CD4-positive, alpha-beta T cell (primary cell): ENCODE measurements at regions not wholly inside any gene's neighbourhood (a gene's known extent, or its start where the extent isn't known, plus 50 kb on each side); places are given as distances from the start of the nearest gene placed in this dataset.

Experiments used
- ATAC-seq: fragments of 200-7000 bp; cut with Tn5 transposase; one replicate; pipeline ENCODE4 v1.10.0; 2022; ENCODE audit warnings: mild to moderate bottlenecking; ENCODE audit not compliant: poor library complexity
- CTCF ChIA-PET: fragments of 350-600 bp; sonication (Branson Sonifier 250); formaldehyde crosslinking; loops from one replicate; lab custom pipeline; 2021; ENCODE audit warnings: antibody characterized with exemption, inconsistent platforms; lab: Charles Lee
- POLR2A ChIA-PET: fragments of 350-600 bp; sonication (Branson Sonifier 250); formaldehyde crosslinking; loops from one replicate; lab custom pipeline; 2021; ENCODE audit warnings: antibody characterized with exemption, inconsistent platforms; lab: Charles Lee
- DNase-seq, 14 experiments: peaks; one replicate each; pipeline ENCODE4 v3.0.0-alpha.2; 2013 to 2020; ENCODE audit warnings: mixed read lengths in 2 of 14
- H3K27ac ChIP-seq, 2 donors: one replicate each; pipeline versions ENCODE4 v1.5.1 to v1.7.0; 2013; ENCODE audit warnings: low read length in 2 of 2, low read depth in 1 of 2, mild to moderate bottlenecking in 1 of 2
- H3K27me3 ChIP-seq, 2 experiments: 1 replicate in 1 of 2; 2 replicates in 1 of 2; pipeline versions ENCODE4 v1.6.1 to v1.7.0; 2013; ENCODE audit warnings: low read length in 2 of 2, control low read depth in 1 of 2, mild to moderate bottlenecking in 1 of 2, moderate library complexity in 1 of 2; ENCODE audit not compliant: insufficient read depth in 2 of 2, control insufficient read depth in 1 of 2
- H3K36me3 ChIP-seq: one replicate; pipeline ENCODE4 v1.6.1; 2013; ENCODE audit warnings: low read length, control low read depth; ENCODE audit not compliant: insufficient read depth
- H3K4me1 ChIP-seq: one replicate; pipeline ENCODE4 v1.6.1; 2013; ENCODE audit warnings: low read length, control low read depth; ENCODE audit not compliant: insufficient read depth
- H3K4me3 ChIP-seq: one replicate; pipeline ENCODE4 v1.5.1; 2013; ENCODE audit warnings: mild to moderate bottlenecking, low read length, moderate library complexity
- H3K9me3 ChIP-seq, 2 experiments: 1 replicate in 1 of 2; 2 replicates in 1 of 2; pipeline versions ENCODE4 v1.6.1 to v1.7.0; 2013; ENCODE audit warnings: low read length in 2 of 2, mild to moderate bottlenecking in 2 of 2, control low read depth in 1 of 2, moderate library complexity in 1 of 2; ENCODE audit not compliant: control insufficient read depth in 1 of 2, insufficient read depth in 1 of 2
- H3K27ac Mint-ChIP-seq: one replicate; pipeline ENCODE4 v1.8.0; 2020; ENCODE audit warnings: mixed read lengths
- H3K27me3 Mint-ChIP-seq: one replicate; pipeline ENCODE4 v1.8.0; 2021; ENCODE audit warnings: mixed read lengths
- H3K36me3 Mint-ChIP-seq: one replicate; pipeline ENCODE4 v1.8.0; 2021; ENCODE audit warnings: low read depth, mixed read lengths
- H3K4me1 Mint-ChIP-seq: one replicate; pipeline ENCODE4 v1.8.0; 2021; ENCODE audit warnings: low read depth, mixed read lengths
- H3K4me3 Mint-ChIP-seq: one replicate; pipeline ENCODE4 v1.8.0; 2020; ENCODE audit warnings: mild to moderate bottlenecking, mixed read lengths
- H3K9me3 Mint-ChIP-seq: one replicate; pipeline ENCODE4 v1.8.0; 2020; ENCODE audit warnings: mixed read lengths
- intact Hi-C, 2 experiments: fragments of 100-400 bp; cut with DNase I in 1 of 2; cut with micrococcal nuclease in 1 of 2; formaldehyde crosslinking; loops; one replicate each; pipeline versions ENCODE4 v1.15.1 to v1.9.0; 2023 to 2025; cut with DNase I, micrococcal nuclease
- TF ChIP-seq, protein P1 (sequence below): fragments of 200-600 bp; IDR thresholded peaks from one replicate; pipeline ENCODE4 v1.8.0; 2022; ENCODE audit warnings: antibody characterized with exemption, mild to moderate bottlenecking

GRCh38 chr6:156688620-156688971 is 88.6 kb upstream of the ARID1B start:
- POLR2A ChIA-PET: interaction anchor here (0.8 to 6.2 kb wide), 2 partner anchors 32 to 89 kb away, joined by 4 to 141 read pairs; partner anchors contain the start of gene ARID1B
- Mint-ChIP-seq H3K4me1 (peaks cover 24% of the 10 kb centered on the region), H3K27ac (peak overlapping the region; percentile 88), H3K9me3 (no peaks in the 10 kb centered on the region), H3K4me3 (peak overlapping the region; percentile 92), H3K27me3 (no peaks in the 10 kb centered on the region), H3K36me3 (peaks cover 4% of the 10 kb centered on the region)
- Histone ChIP-seq H3K4me1 (peaks cover 14% of the 10 kb centered on the region), H3K4me3 (no peak overlapping the region), H3K27me3 (no peaks in the 10 kb centered on the region), H3K36me3 (no peaks in the 10 kb centered on the region), H3K27ac (no peak overlapping the region), H3K9me3 (no peaks in the 10 kb centered on the region)
- CTCF ChIA-PET: interaction anchor here (0.6 kb wide), 1 partner anchor 28 kb away, joined by 3 read pairs; no protein-coding TSS in a partner anchor
- intact Hi-C loops: loop anchor here (10.0 kb wide), 4 partner anchors 294 to 1374 kb away; partner anchors contain the start of genes TFB1M (in 1 of the 2) and ZDHHC14 (in 1 of the 2)
- TF ChIP-seq, protein P1, sequence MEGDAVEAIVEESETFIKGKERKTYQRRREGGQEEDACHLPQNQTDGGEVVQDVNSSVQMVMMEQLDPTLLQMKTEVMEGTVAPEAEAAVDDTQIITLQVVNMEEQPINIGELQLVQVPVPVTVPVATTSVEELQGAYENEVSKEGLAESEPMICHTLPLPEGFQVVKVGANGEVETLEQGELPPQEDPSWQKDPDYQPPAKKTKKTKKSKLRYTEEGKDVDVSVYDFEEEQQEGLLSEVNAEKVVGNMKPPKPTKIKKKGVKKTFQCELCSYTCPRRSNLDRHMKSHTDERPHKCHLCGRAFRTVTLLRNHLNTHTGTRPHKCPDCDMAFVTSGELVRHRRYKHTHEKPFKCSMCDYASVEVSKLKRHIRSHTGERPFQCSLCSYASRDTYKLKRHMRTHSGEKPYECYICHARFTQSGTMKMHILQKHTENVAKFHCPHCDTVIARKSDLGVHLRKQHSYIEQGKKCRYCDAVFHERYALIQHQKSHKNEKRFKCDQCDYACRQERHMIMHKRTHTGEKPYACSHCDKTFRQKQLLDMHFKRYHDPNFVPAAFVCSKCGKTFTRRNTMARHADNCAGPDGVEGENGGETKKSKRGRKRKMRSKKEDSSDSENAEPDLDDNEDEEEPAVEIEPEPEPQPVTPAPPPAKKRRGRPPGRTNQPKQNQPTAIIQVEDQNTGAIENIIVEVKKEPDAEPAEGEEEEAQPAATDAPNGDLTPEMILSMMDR: no peak
- DNase-seq (no peak), ATAC-seq (no peak)

DNA sequence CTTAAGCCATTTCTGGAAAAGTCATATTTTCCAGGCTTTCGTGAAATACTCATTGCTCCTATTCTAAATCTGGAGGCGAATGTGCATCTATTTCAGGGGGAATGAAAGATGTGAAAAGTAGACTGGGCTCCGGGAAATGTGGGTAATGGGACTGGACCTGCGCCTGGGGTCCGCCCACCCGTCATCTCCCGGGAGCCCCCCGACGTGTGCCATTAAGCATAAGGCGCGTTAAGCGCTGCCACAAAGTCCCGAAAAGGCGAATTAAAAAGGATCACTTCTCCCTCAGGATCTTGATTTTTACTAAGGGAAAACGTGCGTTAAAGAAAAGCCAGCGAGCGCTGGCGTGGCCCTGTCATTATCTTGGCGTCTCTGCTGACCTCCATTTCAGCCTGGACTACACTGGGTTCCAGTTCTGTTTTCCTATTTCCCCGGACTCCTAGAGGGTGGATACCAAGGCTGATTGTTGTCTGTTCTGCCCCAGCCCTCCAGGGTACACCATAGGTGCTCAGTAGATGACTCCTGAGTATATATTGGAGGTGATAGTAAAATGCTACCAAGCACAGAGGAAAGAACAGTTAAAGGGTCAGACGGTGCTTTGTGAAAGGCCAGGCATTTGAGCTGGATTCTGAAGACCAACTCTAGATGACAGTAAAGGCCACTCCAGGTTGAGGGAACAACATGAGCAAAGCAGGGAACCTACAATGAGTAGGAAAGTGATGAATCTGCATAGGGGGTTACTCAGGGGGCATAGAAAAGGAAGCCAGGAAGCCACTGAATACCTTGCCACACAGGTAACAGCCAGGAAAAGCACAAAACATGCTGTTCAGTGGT is 89.2 kb upstream of the ARID1B start:
- Mint-ChIP-seq H3K4me3 (peak overlapping the region; percentile 92), H3K9me3 (no peaks in the 10 kb centered on the region), H3K27me3 (no peaks in the 10 kb centered on the region), H3K36me3 (peaks cover 4% of the 10 kb centered on the region), H3K4me1 (peaks cover 24% of the 10 kb centered on the region), H3K27ac (peak overlapping the region; percentile 88)
- ATAC-seq (no peak), DNase-seq (peak in 1 of 14 experiments; percentile 13)
- Histone ChIP-seq H3K9me3 (no peaks in the 10 kb centered on the region), H3K36me3 (no peaks in the 10 kb centered on the region), H3K27ac (no peak overlapping the region), H3K4me3 (peak overlapping the region; percentile 75), H3K4me1 (peaks cover 14% of the 10 kb centered on the region), H3K27me3 (no peaks in the 10 kb centered on the region)
- TF ChIP-seq, protein P1: no peak
- POLR2A ChIA-PET: interaction anchor here (0.6 to 6.2 kb wide), 9 partner anchors 9 to 332 kb away, joined by 3 to 141 read pairs (median 4); partner anchors contain the start of gene ARID1B
- CTCF ChIA-PET: interaction anchor here (0.6 kb wide), 1 partner anchor 28 kb away, joined by 3 read pairs; no protein-coding TSS in a partner anchor
- intact Hi-C loops: loop anchor here (1.0 to 10.0 kb wide), 11 partner anchors 33 to 1373 kb away; partner anchors contain the start of genes ARID1B (in 1 of the 2), TFB1M (in 1 of the 2), TMEM242 (in 1 of the 2) and ZDHHC14 (in 1 of the 2)

GRCh38 chr6:156686995-156687788 is 90.0 kb upstream of the ARID1B start:
- H3K4me1 ChIP-seq: peaks cover 14% of the 10 kb centered on the region
- H3K4me3 ChIP-seq: peak overlapping the region; percentile 82
- peak overlapping the region; percentile 91 to 97 for H3K27ac ChIP-seq
- ATAC-seq (peak; percentile 76), DNase-seq (peak; percentile 53 to 94 (median 76))
- Mint-ChIP-seq H3K4me3 (peak overlapping the region; percentile 92), H3K4me1 (peaks cover 24% of the 10 kb centered on the region), H3K27me3 (no peaks in the 10 kb centered on the region), H3K36me3 (peaks cover 4% of the 10 kb centered on the region), H3K27ac (peak overlapping the region; percentile 92), H3K9me3 (no peaks in the 10 kb centered on the region)
- no peaks in the 10 kb centered on the region for H3K36me3 ChIP-seq
- H3K27me3 ChIP-seq: no peaks in the 10 kb centered on the region
- CTCF ChIA-PET: interaction anchor here (0.8 to 1.0 kb wide), 2 partner anchors 90 to 223 kb away, joined by 3 to 6 read pairs; partner anchors contain the start of gene ARID1B
- TF ChIP-seq, protein P1: no peak
- POLR2A ChIA-PET: interaction anchor here (0.6 to 6.2 kb wide), 19 partner anchors 10 to 1269 kb away, joined by 3 to 141 read pairs (median 4); partner anchors contain the start of gene ARID1B
- H3K9me3 ChIP-seq: no peaks in the 10 kb centered on the region
- intact Hi-C loops: loop anchor here (1.0 to 10.0 kb wide), 13 partner anchors 34 to 1372 kb away; partner anchors contain the start of genes ARID1B (in 1 of the 2), TFB1M (in 1 of the 2), TMEM242 (in 1 of the 2) and ZDHHC14 (in 1 of the 2)
